ENCODE measurements at regions not wholly inside any gene's neighbourhood (a gene's known extent, or its start where the extent isn't known, plus 50 kb on each side); places are given as distances from the start of the nearest gene placed in this dataset.

DNA sequence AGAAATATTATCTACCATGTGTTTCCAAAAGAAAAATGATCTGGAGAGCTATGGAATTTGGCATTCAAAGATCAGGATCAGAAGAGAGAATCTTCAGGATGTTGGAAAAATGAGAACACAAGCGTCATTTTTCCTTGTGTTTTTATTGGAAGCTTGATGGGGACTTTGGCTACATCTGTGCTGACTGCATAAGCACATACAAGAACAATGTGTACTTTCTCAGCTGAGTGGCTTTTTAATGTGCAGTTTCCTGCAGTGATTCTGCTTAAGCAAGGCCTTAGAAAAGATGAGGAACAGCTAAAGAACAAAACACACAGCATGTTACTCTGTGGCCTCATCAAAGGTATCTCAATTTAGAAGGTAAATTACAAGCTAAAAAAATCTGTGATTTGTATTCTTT is 1039.9 kb downstream of the GLUD2 start:
- POLR2A ChIA-PET = no interaction called here
- no peaks in the 10 kb centered on the region for H3K36me3 Mint-ChIP-seq (ENCODE audit: insufficient read depth, unreplicated experiment)
- H3K4me1 Mint-ChIP-seq (ENCODE audit: insufficient read depth, unreplicated experiment) = peaks cover 15% of the 10 kb centered on the region
- peaks cover 8% of the 10 kb centered on the region for H3K9me3 Mint-ChIP-seq (ENCODE audit: unreplicated experiment)
- DNase-seq (ENCODE audit: unreplicated experiment) = no peak
- no peak for TF ChIP-seq CTCF (IDR thresholded peaks at IDR 0.05; ENCODE audit: unreplicated experiment)
- H3K27me3 Mint-ChIP-seq (ENCODE audit: insufficient read depth, unreplicated experiment) = no peaks in the 10 kb centered on the region
- no TSS peak for BruUV-seq (replicated peaks)
- intact Hi-C loops (cut with micrococcal nuclease) = no loop called here
- CTCF ChIA-PET = interaction anchor here (1.1 kb wide), 1 partner anchor 9 kb away, joined by 3 read pairs; no protein-coding TSS in a partner anchor
- H3K4me3 Mint-ChIP-seq (ENCODE audit: unreplicated experiment) = no peak overlapping the region
- H3K27ac Mint-ChIP-seq (ENCODE audit: low read depth, unreplicated experiment) = peak overlapping the region; percentile 65

GRCh38 chrX:122091571-122091970 is 1044.2 kb downstream of the GLUD2 start:
- H3K36me3 Mint-ChIP-seq (ENCODE audit: insufficient read depth, unreplicated experiment) = no peaks in the 10 kb centered on the region
- no TSS peak for BruUV-seq (replicated peaks)
- no peak for DNase-seq (ENCODE audit: unreplicated experiment)
- H3K4me1 Mint-ChIP-seq (ENCODE audit: insufficient read depth, unreplicated experiment) = peaks cover 23% of the 10 kb centered on the region
- TF ChIP-seq CTCF (IDR thresholded peaks at IDR 0.05; ENCODE audit: unreplicated experiment) = no peak
- H3K27ac Mint-ChIP-seq (ENCODE audit: low read depth, unreplicated experiment) = no peak overlapping the region
- POLR2A ChIA-PET = no interaction called here
- no peak overlapping the region for H3K4me3 Mint-ChIP-seq (ENCODE audit: unreplicated experiment)
- CTCF ChIA-PET = no interaction called here
- no peaks in the 10 kb centered on the region for H3K27me3 Mint-ChIP-seq (ENCODE audit: insufficient read depth, unreplicated experiment)
- H3K9me3 Mint-ChIP-seq (ENCODE audit: unreplicated experiment) = peaks cover 16% of the 10 kb centered on the region
- intact Hi-C loops (cut with micrococcal nuclease) = no loop called here

GRCh38 chrX:122092360-122092759 is 1045.0 kb downstream of the GLUD2 start:
- no TSS peak for BruUV-seq (replicated peaks)
- TF ChIP-seq CTCF (IDR thresholded peaks at IDR 0.05; ENCODE audit: unreplicated experiment) = no peak
- H3K4me1 Mint-ChIP-seq (ENCODE audit: insufficient read depth, unreplicated experiment) = peaks cover 15% of the 10 kb centered on the region
- ChIA-PET POLR2A (no interaction called here), CTCF (interaction anchor here (0.6 kb wide), 2 partner anchors 11 to 23 kb away, joined by 3 to 4 read pairs; no protein-coding TSS in a partner anchor)
- DNase-seq (ENCODE audit: unreplicated experiment) = no peak
- H3K4me3 Mint-ChIP-seq (ENCODE audit: unreplicated experiment) = no peak overlapping the region
- H3K27me3 Mint-ChIP-seq (ENCODE audit: insufficient read depth, unreplicated experiment) = no peaks in the 10 kb centered on the region
- no peaks in the 10 kb centered on the region for H3K36me3 Mint-ChIP-seq (ENCODE audit: insufficient read depth, unreplicated experiment)
- no peak overlapping the region for H3K27ac Mint-ChIP-seq (ENCODE audit: low read depth, unreplicated experiment)
- H3K9me3 Mint-ChIP-seq (ENCODE audit: unreplicated experiment) = peaks cover 16% of the 10 kb centered on the region
- intact Hi-C loops (cut with micrococcal nuclease) = no loop called here

GRCh38 chrX:122092978-122093377 is 1045.6 kb downstream of the GLUD2 start:
- no TSS peak for BruUV-seq (replicated peaks)
- no peaks in the 10 kb centered on the region for H3K36me3 Mint-ChIP-seq (ENCODE audit: insufficient read depth, unreplicated experiment)
- H3K27me3 Mint-ChIP-seq (ENCODE audit: insufficient read depth, unreplicated experiment) = no peaks in the 10 kb centered on the region
- H3K4me3 Mint-ChIP-seq (ENCODE audit: unreplicated experiment) = no peak overlapping the region
- intact Hi-C loops (cut with micrococcal nuclease) = no loop called here
- H3K27ac Mint-ChIP-seq (ENCODE audit: low read depth, unreplicated experiment) = no peak overlapping the region
- ChIA-PET CTCF (interaction anchor here (0.6 kb wide), 1 partner anchor 12 kb away, joined by 3 read pairs; no protein-coding TSS in a partner anchor), POLR2A (no interaction called here)
- H3K4me1 Mint-ChIP-seq (ENCODE audit: insufficient read depth, unreplicated experiment) = peaks cover 15% of the 10 kb centered on the region
- no peak for TF ChIP-seq CTCF (IDR thresholded peaks at IDR 0.05; ENCODE audit: unreplicated experiment)
- peaks cover 16% of the 10 kb centered on the region for H3K9me3 Mint-ChIP-seq (ENCODE audit: unreplicated experiment)
- no peak for DNase-seq (ENCODE audit: unreplicated experiment)
